GM19238 (cell line): ENCODE measurements at regions not wholly inside any gene's neighbourhood (a gene's known extent, or its start where the extent isn't known, plus 50 kb on each side); places are given as distances from the start of the nearest gene placed in this dataset.

ENCODE experiments used
- DNase-seq: peaks from one replicate; pipeline ENCODE4 v3.0.0; 2011; ENCODE audit warnings: low spot score; ENCODE audit not compliant: insufficient read length

- DNase-seq: no peak
Observed at GRCh38 chrX:149992918-149993317, 54.6 kb upstream of the EOLA2 start.

- no peak for DNase-seq
Observed at GRCh38 chrX:149993989-149994388, 55.7 kb upstream of the EOLA2 start.

- DNase-seq: no peak
Observed at GRCh38 chrX:149996515-149996914, 58.2 kb upstream of the EOLA2 start.

GRCh38 chrX:150005027-150005426 lies 66.7 kb upstream of the EOLA2 start:
- DNase-seq: no peak

- DNase-seq: no peak
Observed at GRCh38 chrX:150007356-150007755, 69.1 kb upstream of the EOLA2 start.

- no peak for DNase-seq
Observed at GRCh38 chrX:150012647-150013381, 74.5 kb upstream of the EOLA2 start.

GRCh38 chrX:150014525-150014924 lies 76.2 kb upstream of the EOLA2 start:
- DNase-seq: no peak

GRCh38 chrX:150017868-150018267 lies 79.6 kb upstream of the EOLA2 start:
- DNase-seq: no peak

- DNase-seq: no peak
Observed at GRCh38 chrX:150018931-150019361, 80.7 kb upstream of the EOLA2 start.

- DNase-seq: no peak
Observed at GRCh38 chrX:150028692-150029091, 90.4 kb upstream of the EOLA2 start.

GRCh38 chrX:150032742-150033141 lies 94.5 kb upstream of the EOLA2 start:
- no peak for DNase-seq

- no peak for DNase-seq
Observed at GRCh38 chrX:150034788-150035187, 96.5 kb upstream of the EOLA2 start.

- DNase-seq: no peak
Observed at GRCh38 chrX:150035531-150035930, 97.2 kb upstream of the EOLA2 start.

GRCh38 chrX:150036181-150036580 lies 97.9 kb upstream of the EOLA2 start:
- no peak for DNase-seq

GRCh38 chrX:150036641-150037040 lies 98.3 kb upstream of the EOLA2 start:
- DNase-seq: no peak

GRCh38 chrX:150037041-150037440 lies 98.8 kb upstream of the EOLA2 start:
- DNase-seq: no peak

- DNase-seq: no peak
Observed at GRCh38 chrX:150038315-150038714, 100.0 kb upstream of the EOLA2 start.

GRCh38 chrX:150038986-150039599 lies 100.8 kb upstream of the EOLA2 start:
- DNase-seq: no peak

- DNase-seq: no peak
Observed at GRCh38 chrX:150041208-150041607, 102.9 kb upstream of the EOLA2 start.

GRCh38 chrX:150044556-150044955 lies 106.3 kb upstream of the EOLA2 start:
- no peak for DNase-seq

- DNase-seq: no peak
Observed at GRCh38 chrX:150047818-150048217, 109.5 kb upstream of the EOLA2 start.

- no peak for DNase-seq
Observed at GRCh38 chrX:150049647-150050046, 111.4 kb upstream of the EOLA2 start.

- DNase-seq: no peak
Observed at GRCh38 chrX:150050387-150050786, 112.1 kb upstream of the EOLA2 start.
